Nephron (organoid): ENCODE measurements at regions not wholly inside any gene's neighbourhood (a gene's known extent, or its start where the extent isn't known, plus 50 kb on each side); places are given as distances from the start of the nearest gene placed in this dataset.

ENCODE experiments used
- H3K27ac Mint-ChIP-seq, 3 experiments: 2 replicates each; pipeline ENCODE4 v1.8.0; 2020; ENCODE audit warnings: mixed read lengths in 3 of 3, mild to moderate bottlenecking in 2 of 3, moderate library complexity in 1 of 3
- H3K27me3 Mint-ChIP-seq: 2 replicates; pipeline ENCODE4 v1.8.0; 2021; ENCODE audit warnings: low read depth, mild to moderate bottlenecking, moderate library complexity, mixed read lengths
- H3K36me3 Mint-ChIP-seq: 2 replicates; pipeline ENCODE4 v1.8.0; 2020; ENCODE audit warnings: low read depth, mixed read lengths
- H3K4me1 Mint-ChIP-seq: 2 replicates; pipeline ENCODE4 v1.8.0; 2020; ENCODE audit warnings: mixed read lengths
- H3K4me3 Mint-ChIP-seq, 3 experiments: 2 replicates each; pipeline ENCODE4 v1.8.0; 2020; ENCODE audit warnings: mild to moderate bottlenecking in 3 of 3, mixed read lengths in 3 of 3, moderate library complexity in 2 of 3
- H3K9me3 Mint-ChIP-seq: 2 replicates; pipeline ENCODE4 v1.8.0; 2020; ENCODE audit warnings: mixed read lengths
- CTCF ChIP-seq, 3 experiments: fragments of 200-600 bp; sonication (generic); IDR thresholded peaks; one replicate each; pipeline ENCODE4 v1.5.0; 2021; ENCODE audit warnings: antibody characterized with exemption in 3 of 3; ENCODE audit not compliant: unreplicated experiment in 3 of 3

- no peak for TF ChIP-seq CTCF (IDR thresholded peaks at IDR 0.05; ENCODE audit: unreplicated experiment in 3 of 3)
- no peaks in the 10 kb centered on the region for H3K4me1 Mint-ChIP-seq
- H3K27me3 Mint-ChIP-seq = no peaks in the 10 kb centered on the region
- H3K36me3 Mint-ChIP-seq = no peaks in the 10 kb centered on the region
- H3K4me3 Mint-ChIP-seq = no peak overlapping the region
- H3K9me3 Mint-ChIP-seq = peaks cover 15% of the 10 kb centered on the region
- no peak overlapping the region for H3K27ac Mint-ChIP-seq
These were observed 53.1 kb upstream of the NAP1L1 start for GRCh38 chr12:76137606-76138005.

- H3K36me3 Mint-ChIP-seq = no peaks in the 10 kb centered on the region
- no peak overlapping the region for H3K4me3 Mint-ChIP-seq
- peaks cover 15% of the 10 kb centered on the region for H3K9me3 Mint-ChIP-seq
- no peaks in the 10 kb centered on the region for H3K4me1 Mint-ChIP-seq
- no peak overlapping the region for H3K27ac Mint-ChIP-seq
- H3K27me3 Mint-ChIP-seq = no peaks in the 10 kb centered on the region
- TF ChIP-seq CTCF (IDR thresholded peaks at IDR 0.05; ENCODE audit: unreplicated experiment in 3 of 3) = no peak
These were observed 51.0 kb upstream of the NAP1L1 start for GRCh38 chr12:76135456-76135855.
